RKO (cell line): ENCODE measurements at regions not wholly inside any gene's neighbourhood (a gene's known extent, or its start where the extent isn't known, plus 50 kb on each side); places are given as distances from the start of the nearest gene placed in this dataset.

ENCODE experiments used
- DNase-seq: peaks from one replicate; pipeline ENCODE4 v3.0.0-alpha.2; 2016; ENCODE audit warnings: low spot score

- no peak for DNase-seq
Observed at GRCh38 chr6:71527886-71528285, 239.3 kb downstream of the OGFRL1 start.

GRCh38 chr6:71529026-71529425 lies 240.4 kb downstream of the OGFRL1 start:
- DNase-seq, result no peak

GRCh38 chr6:71529769-71530168 lies 241.2 kb downstream of the OGFRL1 start:
- DNase-seq, result no peak

GRCh38 chr6:71531006-71531405 lies 242.4 kb downstream of the OGFRL1 start:
- DNase-seq, result no peak

- DNase-seq, result no peak
Observed at GRCh38 chr6:71531841-71532240, 243.2 kb downstream of the OGFRL1 start.

GRCh38 chr6:71533939-71534379 lies 245.3 kb downstream of the OGFRL1 start:
- DNase-seq, result peak; percentile 47

GRCh38 chr6:71534921-71535320 lies 246.3 kb downstream of the OGFRL1 start:
- DNase-seq, result no peak

- peak; percentile 11 for DNase-seq
Observed at GRCh38 chr6:71537717-71538116, 249.1 kb downstream of the OGFRL1 start.

- no peak for DNase-seq
Observed at GRCh38 chr6:71544028-71544427, 255.4 kb downstream of the OGFRL1 start.

- no peak for DNase-seq
Observed at GRCh38 chr6:71544906-71545305, 256.3 kb downstream of the OGFRL1 start.

- no peak for DNase-seq
Observed at GRCh38 chr6:71545905-71546304, 257.3 kb downstream of the OGFRL1 start.

GRCh38 chr6:71551798-71552197 lies 263.2 kb downstream of the OGFRL1 start:
- no peak for DNase-seq

- DNase-seq, result no peak
Observed at GRCh38 chr6:71556141-71556540, 267.5 kb downstream of the OGFRL1 start.

- no peak for DNase-seq
Observed at GRCh38 chr6:71558974-71559373, 270.4 kb downstream of the OGFRL1 start.

GRCh38 chr6:71567562-71567961 lies 279.0 kb downstream of the OGFRL1 start:
- no peak for DNase-seq

- no peak for DNase-seq
Observed at GRCh38 chr6:71577766-71578165, 289.2 kb downstream of the OGFRL1 start.

GRCh38 chr6:71579902-71580301 lies 291.3 kb downstream of the OGFRL1 start:
- DNase-seq, result no peak

GRCh38 chr6:71582820-71583219 lies 294.2 kb downstream of the OGFRL1 start:
- DNase-seq, result no peak

GRCh38 chr6:71584712-71585436 lies 296.3 kb downstream of the OGFRL1 start:
- no peak for DNase-seq

- DNase-seq, result no peak
Observed at GRCh38 chr6:71585472-71585871, 296.9 kb downstream of the OGFRL1 start.

GRCh38 chr6:71588490-71588889 lies 297.9 kb upstream of the RIMS1 start:
- no peak for DNase-seq

- no peak for DNase-seq
Observed at GRCh38 chr6:71589254-71589653, 297.1 kb upstream of the RIMS1 start.

- DNase-seq, result no peak
Observed at GRCh38 chr6:71592643-71593042, 293.7 kb upstream of the RIMS1 start.

GRCh38 chr6:71599359-71599758 lies 287.0 kb upstream of the RIMS1 start:
- DNase-seq, result no peak
